ENCODE measurements at regions not wholly inside any gene's neighbourhood (a gene's known extent, or its start where the extent isn't known, plus 50 kb on each side); places are given as distances from the start of the nearest gene placed in this dataset.

- Histone ChIP-seq H3K36me3 (ENCODE audit: insufficient read depth, low read length) (no peaks in the 10 kb centered on the region), H3K27me3 (ENCODE audit: insufficient read depth, low read length) (peaks cover 6% of the 10 kb centered on the region; the same call in 1 of the 2 replicates), H3K9me2 (ENCODE audit: low read depth, low read length) (no peaks in the 10 kb centered on the region), H3K4me3 (ENCODE audit: low read depth, low read length, poor library complexity, severe bottlenecking) (no peak overlapping the region), H3K4me2 (ENCODE audit: low read length) (no peak overlapping the region), H3K9ac (ENCODE audit: low read length) (no peak overlapping the region), H3K4me1 (ENCODE audit: insufficient read depth, low read length, severe bottlenecking) (no peaks in the 10 kb centered on the region), H3K9me3 (ENCODE audit: low read length) (no peaks in the 10 kb centered on the region), H3F3A (ENCODE audit: insufficient read depth, low read length) (no peaks in the 10 kb centered on the region), H2AFZ (ENCODE audit: low read length) (no peak overlapping the region), H4K20me1 (ENCODE audit: insufficient read depth, low read length) (no peaks in the 10 kb centered on the region), H3K27ac (ENCODE audit: low read depth, low read length, poor library complexity, severe bottlenecking) (no peak overlapping the region), H3K79me2 (ENCODE audit: insufficient read depth, low read length) (no peaks in the 10 kb centered on the region)
- TF ChIP-seq, protein P1, sequence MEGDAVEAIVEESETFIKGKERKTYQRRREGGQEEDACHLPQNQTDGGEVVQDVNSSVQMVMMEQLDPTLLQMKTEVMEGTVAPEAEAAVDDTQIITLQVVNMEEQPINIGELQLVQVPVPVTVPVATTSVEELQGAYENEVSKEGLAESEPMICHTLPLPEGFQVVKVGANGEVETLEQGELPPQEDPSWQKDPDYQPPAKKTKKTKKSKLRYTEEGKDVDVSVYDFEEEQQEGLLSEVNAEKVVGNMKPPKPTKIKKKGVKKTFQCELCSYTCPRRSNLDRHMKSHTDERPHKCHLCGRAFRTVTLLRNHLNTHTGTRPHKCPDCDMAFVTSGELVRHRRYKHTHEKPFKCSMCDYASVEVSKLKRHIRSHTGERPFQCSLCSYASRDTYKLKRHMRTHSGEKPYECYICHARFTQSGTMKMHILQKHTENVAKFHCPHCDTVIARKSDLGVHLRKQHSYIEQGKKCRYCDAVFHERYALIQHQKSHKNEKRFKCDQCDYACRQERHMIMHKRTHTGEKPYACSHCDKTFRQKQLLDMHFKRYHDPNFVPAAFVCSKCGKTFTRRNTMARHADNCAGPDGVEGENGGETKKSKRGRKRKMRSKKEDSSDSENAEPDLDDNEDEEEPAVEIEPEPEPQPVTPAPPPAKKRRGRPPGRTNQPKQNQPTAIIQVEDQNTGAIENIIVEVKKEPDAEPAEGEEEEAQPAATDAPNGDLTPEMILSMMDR (IDR thresholded peaks at IDR 0.05; ENCODE audit: low read length) = no peak
- no peak for TF ChIP-seq EZH2 (IDR thresholded peaks at IDR 0.05; ENCODE audit: borderline replicate concordance, low read length)
Observed at GRCh38 chr20:4585758-4586157, 100.5 kb upstream of the PRNP start.

DNA sequence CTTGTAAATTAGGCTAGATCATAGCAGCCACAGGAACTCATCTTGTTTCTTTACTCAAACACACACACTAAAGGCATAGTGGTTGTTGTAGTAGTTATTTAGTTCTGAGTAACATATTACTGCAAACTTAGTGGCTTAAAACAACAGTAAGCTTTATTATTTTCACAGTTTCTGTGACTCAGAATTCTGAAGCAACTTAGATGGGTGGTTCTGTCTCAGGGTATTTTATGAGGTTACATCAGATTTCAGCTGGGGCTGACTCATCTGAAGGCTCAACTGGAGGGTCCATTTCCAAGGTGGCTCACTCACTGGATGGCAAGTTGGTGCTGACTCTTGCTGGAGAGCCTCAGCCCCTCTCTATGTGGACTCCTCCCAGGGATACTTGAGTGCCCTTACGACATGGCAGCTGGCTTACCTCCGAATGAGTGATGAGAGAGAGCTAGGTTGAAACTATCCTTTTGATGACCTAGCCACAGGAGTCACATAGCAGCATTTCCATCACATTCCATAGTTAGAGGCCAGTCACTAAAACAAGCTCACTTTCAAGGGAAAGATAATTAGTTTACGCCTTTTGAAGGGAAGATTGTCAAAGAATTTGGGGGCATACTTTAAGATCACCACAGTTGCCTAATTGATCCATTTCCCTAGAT lies 101.0 kb upstream of the PRNP start:
- no peaks in the 10 kb centered on the region for H4K20me1 ChIP-seq (ENCODE audit: insufficient read depth, low read length)
- TF ChIP-seq, protein P1 (IDR thresholded peaks at IDR 0.05; ENCODE audit: low read length) = no peak
- no peak overlapping the region for H3K27ac ChIP-seq (ENCODE audit: low read depth, low read length, poor library complexity, severe bottlenecking)
- no peaks in the 10 kb centered on the region for H3K9me3 ChIP-seq (ENCODE audit: low read length)
- H3K36me3 ChIP-seq (ENCODE audit: insufficient read depth, low read length) = no peaks in the 10 kb centered on the region
- no peaks in the 10 kb centered on the region for H3F3A ChIP-seq (ENCODE audit: insufficient read depth, low read length)
- H3K79me2 ChIP-seq (ENCODE audit: insufficient read depth, low read length) = no peaks in the 10 kb centered on the region
- H3K9ac ChIP-seq (ENCODE audit: low read length) = no peak overlapping the region
- H3K9me2 ChIP-seq (ENCODE audit: low read depth, low read length) = no peaks in the 10 kb centered on the region
- no peak overlapping the region for H2AFZ ChIP-seq (ENCODE audit: low read length)
- no peak overlapping the region for H3K4me3 ChIP-seq (ENCODE audit: low read depth, low read length, poor library complexity, severe bottlenecking)
- H3K4me1 ChIP-seq (ENCODE audit: insufficient read depth, low read length, severe bottlenecking) = no peaks in the 10 kb centered on the region
- peaks cover 6% of the 10 kb centered on the region; the same call in 1 of the 2 replicates for H3K27me3 ChIP-seq (ENCODE audit: insufficient read depth, low read length)
- no peak overlapping the region for H3K4me2 ChIP-seq (ENCODE audit: low read length)

GRCh38 chr20:4584510-4584909 lies 101.7 kb upstream of the PRNP start:
- H3F3A ChIP-seq (ENCODE audit: insufficient read depth, low read length) = no peaks in the 10 kb centered on the region
- no peak overlapping the region for H3K9ac ChIP-seq (ENCODE audit: low read length)
- no peak overlapping the region for H2AFZ ChIP-seq (ENCODE audit: low read length)
- no peaks in the 10 kb centered on the region for H3K36me3 ChIP-seq (ENCODE audit: insufficient read depth, low read length)
- no peak overlapping the region for H3K27ac ChIP-seq (ENCODE audit: low read depth, low read length, poor library complexity, severe bottlenecking)
- H4K20me1 ChIP-seq (ENCODE audit: insufficient read depth, low read length) = no peaks in the 10 kb centered on the region
- no peaks in the 10 kb centered on the region for H3K4me1 ChIP-seq (ENCODE audit: insufficient read depth, low read length, severe bottlenecking)
- H3K27me3 ChIP-seq (ENCODE audit: insufficient read depth, low read length) = peaks cover 6% of the 10 kb centered on the region; the same call in 1 of the 2 replicates
- no peaks in the 10 kb centered on the region for H3K9me3 ChIP-seq (ENCODE audit: low read length)
- no peaks in the 10 kb centered on the region for H3K79me2 ChIP-seq (ENCODE audit: insufficient read depth, low read length)
- no peaks in the 10 kb centered on the region for H3K9me2 ChIP-seq (ENCODE audit: low read depth, low read length)
- TF ChIP-seq, protein P1 (IDR thresholded peaks at IDR 0.05; ENCODE audit: low read length) = no peak
- TF ChIP-seq EZH2 (IDR thresholded peaks at IDR 0.05; ENCODE audit: borderline replicate concordance, low read length) = no peak
- no peak overlapping the region for H3K4me2 ChIP-seq (ENCODE audit: low read length)
- no peak overlapping the region for H3K4me3 ChIP-seq (ENCODE audit: low read depth, low read length, poor library complexity, severe bottlenecking)
